MM.1S (cell line): ENCODE measurements at regions not wholly inside any gene's neighbourhood (a gene's known extent, or its start where the extent isn't known, plus 50 kb on each side); places are given as distances from the start of the nearest gene placed in this dataset.

ENCODE experiments used
- EZH2 ChIP-seq: fragments of 300-600 bp; sonication (generic); optimal IDR thresholded peaks from 2 replicates; pipeline ENCODE3; 2017; ENCODE audit warnings: low read depth, mild to moderate bottlenecking, antibody characterized with exemption, low read length, mixed read lengths
- EZH2phosphoT487 ChIP-seq: fragments of 300-600 bp; sonication (generic); IDR thresholded peaks from 2 replicates; pipeline ENCODE4 v1.6.1; 2018; ENCODE audit warnings: antibody characterized with exemption, low read length
- TF ChIP-seq, protein P1 (sequence below): fragments of 300-600 bp; sonication (generic); IDR thresholded peaks from 2 replicates; pipeline ENCODE4 v1.5.1; 2016; ENCODE audit warnings: antibody characterized with exemption, low read length, mixed read lengths

DNA sequence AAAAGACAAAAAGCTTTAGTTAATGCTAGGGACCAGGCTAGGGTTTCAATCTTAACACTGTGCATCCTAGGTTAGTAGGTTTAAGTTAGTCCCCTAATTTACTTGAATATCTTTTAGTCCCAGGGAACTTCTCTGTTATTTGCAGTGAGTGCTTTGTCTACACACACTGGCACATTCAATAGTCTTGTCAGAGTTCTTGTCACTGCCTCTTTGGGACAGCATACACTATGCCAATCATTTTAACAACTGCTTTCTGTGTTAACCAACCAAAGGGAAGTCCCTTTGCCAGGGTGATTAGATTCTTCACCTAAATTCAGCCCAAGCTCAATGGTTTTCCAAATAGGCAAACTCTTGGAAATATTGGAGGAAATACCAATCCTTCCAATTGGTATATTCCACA lies 221.8 kb upstream of the IGFBP7 start:
- TF ChIP-seq, protein P1, sequence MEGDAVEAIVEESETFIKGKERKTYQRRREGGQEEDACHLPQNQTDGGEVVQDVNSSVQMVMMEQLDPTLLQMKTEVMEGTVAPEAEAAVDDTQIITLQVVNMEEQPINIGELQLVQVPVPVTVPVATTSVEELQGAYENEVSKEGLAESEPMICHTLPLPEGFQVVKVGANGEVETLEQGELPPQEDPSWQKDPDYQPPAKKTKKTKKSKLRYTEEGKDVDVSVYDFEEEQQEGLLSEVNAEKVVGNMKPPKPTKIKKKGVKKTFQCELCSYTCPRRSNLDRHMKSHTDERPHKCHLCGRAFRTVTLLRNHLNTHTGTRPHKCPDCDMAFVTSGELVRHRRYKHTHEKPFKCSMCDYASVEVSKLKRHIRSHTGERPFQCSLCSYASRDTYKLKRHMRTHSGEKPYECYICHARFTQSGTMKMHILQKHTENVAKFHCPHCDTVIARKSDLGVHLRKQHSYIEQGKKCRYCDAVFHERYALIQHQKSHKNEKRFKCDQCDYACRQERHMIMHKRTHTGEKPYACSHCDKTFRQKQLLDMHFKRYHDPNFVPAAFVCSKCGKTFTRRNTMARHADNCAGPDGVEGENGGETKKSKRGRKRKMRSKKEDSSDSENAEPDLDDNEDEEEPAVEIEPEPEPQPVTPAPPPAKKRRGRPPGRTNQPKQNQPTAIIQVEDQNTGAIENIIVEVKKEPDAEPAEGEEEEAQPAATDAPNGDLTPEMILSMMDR = no peak
- TF ChIP-seq EZH2phosphoT487 = no peak
- no peak for TF ChIP-seq EZH2
